Middle frontal gyrus (tissue), 1 donor: ENCODE measurements at regions not wholly inside any gene's neighbourhood (a gene's known extent, or its start where the extent isn't known, plus 50 kb on each side); places are given as distances from the start of the nearest gene placed in this dataset.

ENCODE experiments used
- DNase-seq: peaks from one replicate; pipeline ENCODE4 v3.0.0-alpha.2; 2015; ENCODE audit warnings: low spot score; ENCODE audit errors: extremely low spot score

DNA sequence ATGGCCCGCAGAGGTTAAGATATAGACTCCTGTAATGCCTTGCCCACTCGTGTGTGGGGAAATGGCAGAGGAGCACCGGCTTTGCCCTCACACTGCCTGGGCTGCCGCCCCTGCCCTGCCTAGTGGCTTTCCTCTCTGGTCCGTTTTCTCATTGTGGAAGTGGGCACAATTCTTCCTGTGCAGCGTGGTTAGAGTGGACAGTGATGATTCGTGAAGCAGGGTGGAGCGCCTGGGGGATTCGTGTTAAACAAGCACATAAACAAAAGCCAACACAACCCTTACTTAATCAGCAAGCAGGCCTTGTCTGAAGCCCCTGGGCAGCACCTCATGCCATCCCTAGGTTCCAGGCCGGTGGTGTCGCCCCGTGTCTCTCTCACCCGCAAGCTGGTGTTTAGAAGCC is 269.7 kb downstream of the SEC14L1 start:
- DNase-seq = no peak

DNA sequence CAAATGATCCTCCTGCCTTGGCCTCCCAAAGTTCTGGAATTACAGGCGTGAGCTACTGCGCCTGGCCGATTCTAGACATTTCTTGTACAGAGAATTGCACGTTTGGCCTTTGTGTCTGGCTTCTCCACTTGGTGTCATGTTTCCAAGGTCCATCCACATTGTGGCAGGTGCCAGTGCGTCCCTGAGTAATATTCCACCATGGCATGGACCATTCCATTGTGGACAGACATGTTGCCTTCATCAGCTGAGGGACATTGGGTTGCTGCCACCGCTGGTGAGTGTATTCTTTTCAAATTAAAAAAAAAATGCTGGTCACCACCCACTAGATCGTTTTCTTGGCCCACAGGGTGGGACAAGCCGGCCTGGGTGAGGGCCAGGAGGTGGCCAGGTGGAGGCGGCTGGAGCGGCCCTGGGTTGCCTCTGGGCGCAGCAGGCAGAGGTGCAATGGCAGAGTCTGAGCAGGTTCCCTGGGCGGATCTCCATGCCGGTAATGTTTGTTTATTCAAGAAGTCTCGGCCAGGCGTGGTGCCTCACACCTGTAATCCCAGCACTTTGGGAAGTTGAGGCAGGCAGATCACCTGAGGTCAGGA is 274.1 kb downstream of the SEC14L1 start:
- no peak for DNase-seq

DNA sequence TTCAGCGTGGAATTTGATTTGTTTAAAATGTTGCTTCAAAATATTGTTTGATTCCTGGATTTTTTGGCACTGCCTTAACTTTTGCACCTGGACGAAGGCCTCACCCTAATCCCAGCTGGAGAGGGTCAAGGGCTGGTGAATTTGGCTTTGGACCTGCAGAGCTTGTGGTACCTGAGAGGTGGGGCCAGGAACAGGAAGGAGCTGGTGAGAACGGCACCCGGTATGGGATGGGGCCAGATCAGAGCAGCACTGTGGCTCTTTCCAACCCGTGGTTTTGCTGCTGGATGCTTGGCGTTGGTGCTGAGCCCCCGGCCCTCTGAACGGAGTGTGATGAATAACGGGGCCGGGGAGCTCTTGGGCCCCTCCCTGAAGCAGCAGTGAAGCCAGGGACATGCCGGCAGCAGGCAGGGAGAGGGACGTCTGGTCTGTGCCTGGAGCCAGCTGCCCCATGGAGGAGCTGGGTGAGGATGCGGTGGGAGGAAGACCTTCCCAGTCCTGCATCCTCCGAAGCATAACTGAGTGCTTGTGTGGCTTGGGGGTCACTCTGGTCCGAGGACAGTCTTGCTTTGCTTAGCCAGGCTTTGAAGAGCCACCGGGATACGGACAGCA is 275.4 kb downstream of the SEC14L1 start:
- no peak for DNase-seq

DNA sequence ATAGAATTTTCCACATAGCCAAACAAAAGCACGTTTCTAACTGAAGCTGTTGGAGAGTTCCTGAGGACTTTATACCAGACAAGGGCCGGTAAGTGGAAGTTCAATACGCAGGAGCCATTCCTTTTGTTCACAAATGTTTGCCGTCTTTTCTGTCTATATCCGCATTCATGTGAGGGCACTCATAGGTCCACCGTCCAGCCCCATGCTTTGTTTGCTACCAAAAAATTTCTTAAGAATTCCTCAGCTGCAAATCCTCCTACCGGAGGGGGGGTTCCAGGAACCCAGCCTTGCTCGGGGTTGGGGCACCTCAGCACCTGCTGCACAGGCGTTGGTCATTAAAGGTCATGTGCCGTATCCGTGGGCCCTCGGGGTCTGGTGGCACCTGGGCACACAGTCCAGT is 276.8 kb downstream of the SEC14L1 start:
- DNase-seq = no peak

DNA sequence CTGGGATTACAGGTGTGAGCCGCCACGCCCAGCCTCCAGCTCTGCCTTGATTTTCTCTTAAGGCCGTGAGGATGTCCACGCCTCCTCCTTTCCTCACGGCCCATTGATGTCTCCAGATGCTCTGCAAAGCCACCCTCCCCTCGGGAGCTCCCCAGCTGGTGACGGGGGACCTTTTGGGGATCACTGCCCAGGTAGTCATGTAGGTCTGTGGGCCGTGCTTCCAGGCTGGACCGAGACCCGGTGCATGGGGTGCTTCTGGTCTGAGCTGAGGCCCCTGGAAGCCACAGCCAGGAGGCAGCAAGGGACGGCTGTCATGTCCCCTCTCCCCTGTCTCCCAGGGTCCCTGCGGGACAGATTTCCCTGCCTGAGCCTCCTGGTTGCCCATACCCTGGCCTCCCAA is 277.8 kb downstream of the SEC14L1 start:
- no peak for DNase-seq

DNA sequence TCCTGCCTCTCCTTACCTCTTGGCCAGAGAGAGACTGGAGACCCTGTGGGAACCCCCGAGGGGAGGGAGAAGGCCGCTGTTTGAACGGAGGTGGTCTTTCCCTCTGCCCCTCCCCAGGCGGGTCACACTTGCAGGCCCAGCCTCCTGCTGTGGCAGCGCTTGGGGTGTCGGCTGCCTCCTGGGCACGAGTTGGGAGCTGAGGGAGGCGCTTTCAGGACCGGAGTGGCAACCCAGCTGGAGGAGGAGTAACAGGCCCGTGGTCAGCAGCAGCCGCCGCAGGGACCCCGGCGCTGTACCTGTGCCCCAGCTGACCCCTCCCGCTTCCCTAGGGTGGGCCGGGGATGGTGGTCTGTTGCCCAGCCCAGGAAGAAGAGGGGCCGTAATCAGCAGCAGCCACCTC is 278.3 kb downstream of the SEC14L1 start:
- DNase-seq = no peak

DNA sequence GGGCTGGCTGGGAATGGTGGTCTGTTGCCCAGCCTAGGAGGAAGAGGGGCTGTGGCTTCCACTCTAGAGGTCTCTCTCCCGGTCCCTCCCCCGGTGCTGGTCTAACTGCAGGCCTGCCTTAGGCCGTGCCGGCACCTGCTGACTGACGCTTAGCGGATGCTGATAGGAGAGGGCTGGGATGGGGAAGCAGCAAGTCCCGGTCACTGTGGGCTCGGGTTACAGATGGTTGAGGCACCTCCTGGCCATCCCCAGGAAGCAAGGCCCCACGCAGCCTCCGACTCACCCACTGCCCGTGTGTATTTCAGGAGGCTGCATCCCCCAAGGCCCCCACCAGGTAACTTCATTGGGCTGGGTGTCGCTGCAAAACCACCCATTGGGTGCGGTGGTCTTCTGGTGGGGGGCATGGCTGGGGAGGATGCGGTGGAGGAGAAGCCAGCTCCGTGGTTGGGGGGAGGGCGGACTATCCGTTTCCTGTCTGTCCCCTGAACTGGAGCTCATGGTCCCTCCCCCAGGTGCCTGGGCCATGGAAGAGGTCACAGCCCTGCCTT is 278.9 kb downstream of the SEC14L1 start:
- DNase-seq = no peak

DNA sequence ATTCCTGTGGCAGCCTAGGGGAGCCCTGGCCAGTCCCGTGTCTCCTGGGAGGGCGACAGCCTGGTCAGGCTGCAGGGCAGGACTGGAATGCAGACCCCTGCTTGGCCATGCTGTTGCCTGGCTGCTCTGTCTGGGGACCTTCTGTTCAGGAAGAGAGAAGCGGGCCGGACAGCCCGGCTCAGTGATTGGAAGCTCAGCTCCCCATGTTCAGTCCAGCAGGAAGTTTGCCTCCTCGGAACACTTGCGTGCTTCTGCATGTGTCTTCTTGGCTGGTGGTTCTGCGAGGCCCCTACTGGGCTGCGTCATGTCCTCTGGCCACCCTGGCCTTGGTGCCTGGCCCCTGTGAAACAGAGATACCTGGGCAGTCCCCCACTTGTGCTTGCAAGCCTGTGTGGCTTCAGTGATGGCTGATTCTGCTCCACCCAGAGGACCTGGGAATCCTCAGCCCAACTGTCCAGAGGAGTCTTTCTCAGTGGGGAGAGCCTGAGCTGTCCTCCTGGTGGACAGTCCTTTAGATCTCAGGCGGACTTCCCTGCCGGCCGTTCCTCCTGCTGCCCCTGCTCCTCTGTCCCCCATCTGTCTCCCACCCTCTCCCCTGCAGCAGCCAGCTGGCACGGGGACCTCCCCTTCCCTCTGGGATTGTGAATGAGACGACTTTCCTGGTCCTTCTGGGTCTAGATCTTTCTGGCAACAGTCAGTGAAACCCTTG is 279.5 kb downstream of the SEC14L1 start:
- DNase-seq = no peak

DNA sequence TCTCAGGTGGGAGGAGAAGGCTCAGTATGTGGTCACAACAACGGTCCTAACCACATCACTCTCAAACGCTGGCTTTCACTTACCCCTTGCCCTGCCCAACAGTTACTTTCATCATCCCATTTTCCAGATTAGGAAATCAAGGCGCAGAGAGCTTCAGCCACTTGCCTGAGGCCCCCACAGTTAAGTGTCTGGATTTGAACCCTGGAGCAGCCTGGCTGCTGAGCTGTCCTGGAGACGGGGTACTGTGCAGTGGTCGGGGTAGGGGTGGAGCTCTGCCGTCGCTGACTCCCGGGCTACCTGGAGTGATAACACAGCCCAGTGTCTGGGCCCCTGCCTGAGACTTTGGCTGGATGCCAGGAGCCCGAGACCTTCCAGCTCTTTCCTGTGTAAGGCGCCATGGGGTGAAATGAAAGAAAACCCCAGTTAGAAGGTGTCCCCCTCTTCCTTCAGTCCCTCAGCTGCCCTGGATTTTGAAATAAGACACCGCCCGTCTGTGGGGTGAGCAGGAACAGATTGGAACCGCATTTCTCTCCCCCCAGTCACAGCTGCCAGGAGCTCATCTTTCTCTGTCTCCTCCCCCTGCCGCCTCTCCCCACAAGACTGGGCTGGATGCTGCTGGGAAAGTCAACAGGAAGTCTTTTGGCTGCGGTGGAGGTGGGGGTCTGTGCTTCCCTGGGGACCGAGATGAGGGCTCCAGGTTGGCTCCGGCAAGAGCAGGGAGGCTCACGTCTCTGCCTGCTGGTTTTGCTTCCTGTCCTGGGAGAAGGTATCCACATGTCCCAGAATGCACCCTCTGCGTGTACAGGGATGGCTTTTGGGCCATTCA is 280.2 kb downstream of the SEC14L1 start:
- DNase-seq = no peak

DNA sequence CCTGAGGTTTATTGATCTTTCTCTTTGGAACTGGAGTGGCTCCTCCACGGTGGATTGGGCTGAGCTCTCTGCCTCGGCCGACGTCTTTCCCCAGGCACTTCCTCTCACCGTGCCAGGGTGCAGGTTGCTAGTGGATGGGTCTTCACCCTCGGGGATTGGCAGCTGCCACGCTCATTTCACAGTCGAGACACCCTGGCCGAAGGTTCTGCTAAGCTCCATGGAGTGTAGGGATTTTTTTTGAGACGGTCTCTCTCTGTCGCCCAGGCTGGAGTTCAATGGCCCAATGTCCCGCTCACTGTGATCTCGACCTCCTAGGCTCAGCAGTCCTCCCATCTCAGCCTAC is 280.8 kb downstream of the SEC14L1 start:
- DNase-seq = no peak

DNA sequence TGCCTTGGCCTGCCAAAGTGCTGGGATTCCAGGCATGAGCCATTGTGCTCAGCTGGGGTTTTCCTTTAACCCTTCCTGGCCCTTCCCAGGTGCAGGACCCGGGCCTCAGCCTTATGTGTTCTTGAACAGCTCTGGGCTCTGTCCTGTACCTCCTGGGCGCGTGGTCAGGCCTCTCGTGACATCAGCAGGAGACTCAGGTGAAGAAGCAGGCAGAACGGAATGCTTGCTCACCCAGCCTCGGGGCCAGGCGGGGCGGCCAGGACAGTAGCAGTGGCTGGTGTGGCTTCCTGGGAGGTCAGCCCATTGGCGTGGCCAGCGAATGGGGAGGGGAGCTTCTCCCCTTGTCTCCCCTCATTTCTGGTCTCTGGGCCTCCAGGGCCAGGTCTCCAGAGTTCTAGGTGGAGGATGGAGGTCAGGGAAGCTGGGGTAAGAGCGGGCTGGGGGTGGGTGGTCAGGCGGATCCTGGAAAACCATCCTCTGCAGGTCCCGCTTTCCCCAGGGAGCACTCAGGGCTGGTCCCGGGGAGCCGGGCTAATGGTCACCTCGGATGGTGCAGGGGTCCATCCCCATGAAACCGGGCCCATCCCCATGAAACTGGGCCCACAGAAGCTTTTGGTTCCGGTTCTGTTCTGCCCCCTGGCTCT is 281.5 kb downstream of the SEC14L1 start:
- no peak for DNase-seq

DNA sequence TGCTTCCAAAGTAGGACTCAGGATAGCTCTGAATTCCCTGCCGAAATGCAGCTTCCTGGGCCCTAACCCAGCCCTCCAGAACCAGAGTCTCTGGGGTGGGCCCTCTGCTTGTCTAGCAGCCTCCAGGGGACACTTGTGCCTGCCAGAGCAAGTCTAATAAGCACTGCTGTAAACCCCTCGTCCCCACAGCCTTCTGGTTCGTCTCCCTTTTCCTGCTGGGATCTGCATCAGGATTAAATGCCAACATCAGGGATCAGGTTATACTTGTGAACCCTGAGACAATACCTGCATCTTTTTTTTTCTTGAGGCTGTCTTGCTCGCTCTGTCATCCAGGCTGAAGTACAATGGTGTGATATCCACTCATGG is 282.0 kb downstream of the SEC14L1 start:
- no peak for DNase-seq

DNA sequence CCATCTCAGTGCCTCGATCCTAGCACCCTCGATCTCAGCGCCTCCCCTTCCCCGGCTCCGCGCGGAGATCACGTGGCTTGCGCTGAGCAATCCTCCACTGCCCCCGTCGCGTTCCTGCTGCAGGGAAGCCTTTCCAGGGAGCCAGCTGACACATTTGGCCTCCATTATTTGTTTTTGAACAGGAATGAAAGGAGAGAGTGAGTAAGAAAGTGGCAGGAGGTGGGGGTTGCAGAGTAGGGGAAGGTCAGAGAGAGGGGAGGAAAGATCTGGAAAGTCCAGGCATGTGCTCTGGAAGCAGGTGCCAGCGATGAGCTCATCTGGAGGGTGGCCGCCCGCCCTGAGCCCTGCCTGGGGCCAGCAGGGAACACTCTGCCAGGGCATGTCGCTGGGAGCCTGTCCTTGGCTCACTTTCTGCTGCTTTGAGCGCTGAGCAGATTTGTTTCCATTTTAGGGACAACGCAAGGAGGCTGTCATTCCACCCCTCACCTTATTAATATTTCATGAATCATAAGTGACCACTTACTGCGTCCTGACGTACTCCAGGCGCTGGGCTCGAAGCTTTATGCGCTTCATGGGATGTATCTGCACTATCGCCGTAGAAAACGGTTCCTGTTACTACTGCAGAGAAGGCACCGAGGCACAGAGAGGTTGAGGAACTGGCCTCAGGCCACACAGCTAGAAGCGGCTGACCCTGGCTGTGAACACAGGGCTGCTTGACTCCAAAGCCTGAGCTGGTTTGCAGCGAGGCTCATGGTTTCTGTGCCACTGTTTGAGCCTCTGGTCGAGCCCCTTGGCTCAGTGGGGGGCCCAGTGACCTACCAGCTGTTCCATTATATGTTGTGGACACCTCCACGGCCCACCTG is 283.1 kb downstream of the SEC14L1 start:
- peak; percentile 38 for DNase-seq

DNA sequence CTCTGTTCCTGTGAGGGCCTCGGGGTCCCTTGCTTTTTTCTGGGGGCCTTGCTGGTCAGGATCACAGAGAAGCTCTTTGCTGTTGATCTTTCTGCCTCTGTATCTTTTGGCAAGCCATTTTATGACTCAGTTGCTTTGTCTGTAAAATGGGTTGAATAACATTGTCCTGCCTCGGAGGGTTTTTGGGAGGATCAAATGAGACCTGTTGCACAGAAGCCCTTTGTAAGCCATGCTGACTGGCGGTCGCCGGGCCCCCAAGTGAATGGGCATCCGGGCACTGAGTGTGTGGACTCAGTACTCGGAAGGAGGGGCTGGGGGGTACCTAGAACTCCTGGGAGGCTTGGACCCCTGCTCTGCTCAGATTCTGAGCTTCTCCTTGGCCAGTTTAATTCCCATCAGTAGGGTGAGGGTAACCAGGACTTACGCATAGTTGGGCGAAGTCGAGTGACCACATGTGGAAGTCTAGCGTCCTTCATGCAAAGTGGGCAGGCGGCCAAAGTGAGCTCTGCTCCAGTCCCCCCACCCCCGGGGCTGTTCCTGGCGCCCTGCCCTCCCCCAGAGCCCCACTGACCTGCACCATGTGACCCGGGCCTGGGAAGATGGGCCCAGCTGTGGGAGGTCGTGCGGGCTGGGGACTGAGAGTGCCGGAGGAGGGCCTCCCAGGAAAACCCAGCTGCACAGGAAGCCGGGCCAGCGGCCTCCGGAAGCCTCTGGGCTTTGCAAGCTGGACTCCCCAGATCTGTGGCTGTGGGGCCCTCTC is 284.0 kb downstream of the SEC14L1 start:
- DNase-seq = no peak

DNA sequence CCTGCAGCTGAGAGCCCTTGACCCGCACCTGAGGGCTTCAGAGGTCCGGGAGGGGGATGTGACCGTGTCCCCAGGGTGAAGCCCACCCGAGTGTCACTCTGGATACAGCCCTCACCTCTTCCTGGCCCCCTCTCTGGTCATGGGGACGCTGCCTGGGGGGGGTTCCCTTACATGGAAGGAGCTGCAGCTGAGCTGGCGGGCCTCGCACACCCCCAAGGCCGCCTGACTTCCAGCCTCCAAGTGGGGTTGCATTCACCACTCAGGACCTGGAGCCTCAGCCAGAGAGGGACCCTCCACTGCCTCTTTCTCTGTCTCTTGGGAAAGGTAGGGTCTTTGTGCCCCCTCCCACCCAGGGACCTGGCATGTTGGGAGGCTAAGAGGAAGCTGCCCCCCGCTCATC is 284.6 kb downstream of the SEC14L1 start:
- DNase-seq = no peak

DNA sequence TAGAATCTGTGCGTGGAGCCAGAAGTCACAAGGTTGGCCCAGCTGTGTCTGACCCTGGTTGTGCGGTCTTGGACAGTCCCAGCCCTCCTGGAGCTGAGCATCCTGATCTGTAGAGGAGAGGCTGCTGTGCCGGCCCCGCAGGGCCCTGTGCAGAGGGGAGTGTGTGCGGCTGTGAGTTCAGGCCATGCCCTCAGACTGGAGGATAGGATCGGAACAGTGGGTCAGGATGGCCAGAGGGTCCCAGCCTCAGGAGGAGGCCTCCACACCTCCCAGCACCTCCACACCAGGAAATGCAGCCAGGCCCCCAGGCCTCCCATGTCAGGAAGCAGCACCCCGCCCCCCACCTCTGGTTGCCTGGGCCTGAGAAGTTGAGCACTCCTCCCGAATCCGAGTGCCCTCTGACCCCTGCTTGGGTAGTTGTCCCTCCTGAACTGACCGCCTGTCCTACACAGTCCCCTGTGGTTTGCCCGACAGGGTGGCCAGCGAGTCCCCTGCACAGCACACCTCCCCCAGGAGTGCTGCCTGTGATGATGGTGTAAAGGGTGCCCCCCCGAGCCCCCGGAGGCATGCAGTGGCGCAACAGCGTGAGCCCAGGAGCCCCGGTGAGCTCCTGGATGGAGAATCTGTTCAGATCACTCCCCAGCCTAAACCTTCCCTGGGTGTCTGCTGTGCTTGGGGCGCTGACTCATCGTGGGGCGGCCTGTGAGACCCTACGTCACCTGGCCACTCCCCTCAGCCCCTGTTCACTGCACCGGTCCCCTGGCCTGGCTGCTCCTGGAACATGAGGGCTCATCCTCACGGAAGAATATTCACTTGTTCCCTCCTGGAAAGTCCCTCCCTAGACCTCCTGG is 285.2 kb downstream of the SEC14L1 start:
- no peak for DNase-seq

DNA sequence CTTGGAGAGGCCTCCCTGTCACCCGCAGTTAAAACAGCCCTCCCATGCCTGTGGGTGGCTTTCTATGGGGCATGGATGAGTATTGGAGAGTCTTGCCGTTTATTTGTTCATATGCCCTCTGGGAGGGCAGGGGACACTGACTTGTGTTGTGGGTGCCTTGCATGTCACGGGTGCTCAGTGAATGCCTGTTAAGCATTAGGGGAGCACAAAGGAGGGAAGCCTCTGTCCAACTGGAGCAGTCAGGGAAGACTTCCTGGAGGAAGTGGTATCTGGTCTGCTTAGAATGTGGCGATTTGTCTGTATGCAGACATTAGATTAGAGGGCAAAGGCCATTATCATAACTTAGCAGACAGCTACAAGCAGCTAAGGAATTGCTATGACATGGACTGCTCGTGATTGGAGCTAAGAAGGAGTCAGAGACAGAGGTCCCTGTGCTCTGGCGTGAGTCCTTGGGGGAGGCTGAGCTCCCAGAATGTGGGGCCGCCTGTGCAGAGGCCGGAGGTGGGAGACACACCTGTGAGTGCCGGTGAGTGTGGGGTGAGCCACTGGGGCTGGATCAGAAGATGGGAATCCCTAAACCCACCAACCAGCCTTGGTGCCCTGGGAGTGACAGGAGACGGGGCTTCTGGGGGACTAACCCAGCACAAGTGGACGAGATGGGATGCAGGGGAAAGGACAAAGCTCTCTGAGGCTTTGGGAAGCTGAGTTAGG is 286.1 kb downstream of the SEC14L1 start:
- DNase-seq = no peak

DNA sequence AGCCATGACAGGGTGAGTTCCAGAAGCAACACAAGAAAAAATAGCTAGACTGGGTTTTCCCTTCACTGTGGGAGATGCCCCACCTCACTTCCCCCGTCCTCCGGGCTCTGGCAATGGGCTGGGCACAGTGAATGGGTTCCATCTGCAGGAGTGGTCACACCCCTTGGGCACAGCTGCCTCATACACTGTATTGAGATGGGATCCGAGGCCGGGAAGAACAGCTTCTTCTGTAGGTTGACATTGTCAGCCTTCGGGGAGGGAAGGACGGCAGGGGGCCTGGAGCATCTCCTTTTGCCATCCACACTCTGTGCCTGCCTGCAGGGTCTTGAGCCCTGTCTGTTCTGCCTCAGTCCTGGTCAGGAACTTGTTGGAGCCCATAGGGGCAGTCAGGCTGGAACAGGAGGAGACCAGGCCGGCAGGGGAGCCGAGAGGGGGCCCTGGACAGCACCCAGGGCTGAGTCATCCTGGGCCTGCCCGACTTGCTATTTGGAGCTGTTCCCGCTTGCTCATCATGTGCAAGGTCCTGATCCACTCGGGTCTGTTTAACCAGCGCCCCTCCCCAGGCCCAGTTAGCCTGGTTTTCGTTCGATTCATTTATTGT is 286.7 kb downstream of the SEC14L1 start:
- no peak for DNase-seq
